ENCODE measurements at regions not wholly inside any gene's neighbourhood (a gene's known extent, or its start where the extent isn't known, plus 50 kb on each side); places are given as distances from the start of the nearest gene placed in this dataset.

DNA sequence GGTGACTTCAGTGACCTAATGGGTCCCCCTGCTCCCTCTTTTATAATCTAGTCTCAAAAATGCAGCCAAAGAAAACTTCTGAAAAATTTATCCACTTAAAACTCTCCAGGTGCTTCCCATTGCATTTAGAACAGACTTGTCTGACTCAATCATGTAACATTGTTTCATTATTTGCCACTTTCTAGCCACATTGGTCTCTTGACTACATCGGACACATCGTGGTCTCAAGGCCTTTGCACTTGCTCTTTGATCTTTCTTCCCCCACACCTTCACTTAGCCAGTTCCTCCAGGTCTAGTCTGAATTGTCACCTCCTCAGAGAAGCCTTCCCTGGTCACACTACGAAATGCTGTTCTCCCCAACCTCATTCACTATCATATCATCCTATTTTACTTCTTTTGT is 97.0 kb upstream of the E2F8 start:
- H2AFZ ChIP-seq (ENCODE audit: insufficient read depth, low read depth, low read length, poor library complexity, severe bottlenecking) = no peak overlapping the region
- no peaks in the 10 kb centered on the region for H3K79me2 ChIP-seq (ENCODE audit: insufficient read depth, low read length)
- H3K9ac ChIP-seq (ENCODE audit: insufficient read depth, low read length, poor library complexity, severe bottlenecking) = no peak overlapping the region
- no peak overlapping the region for H3K4me2 ChIP-seq (replicated peaks; ENCODE audit: extremely low read depth, low read length, poor library complexity, severe bottlenecking)
- H3K9me3 ChIP-seq (replicated peaks in 1 of 2; ENCODE audit: control insufficient read depth in 1 of 2, insufficient read depth in 1 of 2, low read length in 2 of 2) = no peaks in the 10 kb centered on the region
- no peaks in the 10 kb centered on the region for H4K20me1 ChIP-seq (ENCODE audit: insufficient read depth, low read length)
- no peak overlapping the region for H3K4me3 ChIP-seq (replicated peaks in 1 of 3; ENCODE audit: low read depth in 2 of 3, low read length in 3 of 3)
- Mint-ChIP-seq H3K4me1 (no peaks in the 10 kb centered on the region), H3K27ac (no peak overlapping the region), H3K4me3 (no peak overlapping the region), H3K9me3 (peaks cover 0 to 2% (median 0%) of the 10 kb centered on the region in 7 donors), H3K27me3 (ENCODE audit: low read depth in 3 of 3) (peaks cover 10 to 34% (median 21%) of the 10 kb centered on the region in 3 donors), H3K36me3 (no peaks in the 10 kb centered on the region)
- TF ChIP-seq, protein P1, sequence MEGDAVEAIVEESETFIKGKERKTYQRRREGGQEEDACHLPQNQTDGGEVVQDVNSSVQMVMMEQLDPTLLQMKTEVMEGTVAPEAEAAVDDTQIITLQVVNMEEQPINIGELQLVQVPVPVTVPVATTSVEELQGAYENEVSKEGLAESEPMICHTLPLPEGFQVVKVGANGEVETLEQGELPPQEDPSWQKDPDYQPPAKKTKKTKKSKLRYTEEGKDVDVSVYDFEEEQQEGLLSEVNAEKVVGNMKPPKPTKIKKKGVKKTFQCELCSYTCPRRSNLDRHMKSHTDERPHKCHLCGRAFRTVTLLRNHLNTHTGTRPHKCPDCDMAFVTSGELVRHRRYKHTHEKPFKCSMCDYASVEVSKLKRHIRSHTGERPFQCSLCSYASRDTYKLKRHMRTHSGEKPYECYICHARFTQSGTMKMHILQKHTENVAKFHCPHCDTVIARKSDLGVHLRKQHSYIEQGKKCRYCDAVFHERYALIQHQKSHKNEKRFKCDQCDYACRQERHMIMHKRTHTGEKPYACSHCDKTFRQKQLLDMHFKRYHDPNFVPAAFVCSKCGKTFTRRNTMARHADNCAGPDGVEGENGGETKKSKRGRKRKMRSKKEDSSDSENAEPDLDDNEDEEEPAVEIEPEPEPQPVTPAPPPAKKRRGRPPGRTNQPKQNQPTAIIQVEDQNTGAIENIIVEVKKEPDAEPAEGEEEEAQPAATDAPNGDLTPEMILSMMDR (IDR thresholded peaks at IDR 0.05) = no peak
- intact Hi-C loops (cut with micrococcal nuclease) = no loop called here
- DNase-seq = no peak
- H3K36me3 ChIP-seq (replicated peaks in 1 of 2; ENCODE audit: control insufficient read depth in 1 of 2, insufficient read depth in 2 of 2, low read length in 2 of 2) = no peaks in the 10 kb centered on the region
- no peaks in the 10 kb centered on the region for H3K4me1 ChIP-seq (ENCODE audit: control insufficient read depth in 1 of 2, insufficient read depth in 2 of 2, low read length in 2 of 2)
- H3K27me3 ChIP-seq (ENCODE audit: control insufficient read depth in 2 of 2, insufficient read depth in 2 of 2, low read length in 2 of 2) = peaks cover 9 to 13% of the 10 kb centered on the region in 2 donors
- WGBS (ENCODE audit: insufficient coverage) = 95% methylated on average over 2 of the region's 3 CpGs
- H3K27ac ChIP-seq (ENCODE audit: low read depth in 1 of 2, low read length in 2 of 2) = no peak overlapping the region

- no peak overlapping the region for H3K9ac ChIP-seq (ENCODE audit: insufficient read depth, low read length, poor library complexity, severe bottlenecking)
- H3K79me2 ChIP-seq (ENCODE audit: insufficient read depth, low read length) = no peaks in the 10 kb centered on the region
- H4K20me1 ChIP-seq (ENCODE audit: insufficient read depth, low read length) = no peaks in the 10 kb centered on the region
- H3K4me3 ChIP-seq (replicated peaks in 1 of 3; ENCODE audit: low read depth in 2 of 3, low read length in 3 of 3) = no peak overlapping the region
- H3K27me3 ChIP-seq (ENCODE audit: control insufficient read depth in 2 of 2, insufficient read depth in 2 of 2, low read length in 2 of 2) = peaks cover 6 to 8% of the 10 kb centered on the region in 2 donors
- H2AFZ ChIP-seq (ENCODE audit: insufficient read depth, low read depth, low read length, poor library complexity, severe bottlenecking) = no peak overlapping the region
- peaks cover 0 to 1% (median 0%) of the 10 kb centered on the region in 7 donors for H3K9me3 Mint-ChIP-seq
- H3K4me3 Mint-ChIP-seq = no peak overlapping the region
- intact Hi-C loops (cut with micrococcal nuclease) = no loop called here
- no CpG with 5 or more reads among the region's 3 CpGs for WGBS (ENCODE audit: insufficient coverage)
- no peaks in the 10 kb centered on the region for H3K36me3 ChIP-seq (replicated peaks in 1 of 2; ENCODE audit: control insufficient read depth in 1 of 2, insufficient read depth in 2 of 2, low read length in 2 of 2)
- no peaks in the 10 kb centered on the region for H3K4me1 Mint-ChIP-seq
- no peak overlapping the region for H3K27ac ChIP-seq (ENCODE audit: low read depth in 1 of 2, low read length in 2 of 2)
- peaks cover 9 to 29% (median 20%) of the 10 kb centered on the region in 3 donors for H3K27me3 Mint-ChIP-seq (ENCODE audit: low read depth in 3 of 3)
- DNase-seq = no peak
- H3K4me2 ChIP-seq (replicated peaks; ENCODE audit: extremely low read depth, low read length, poor library complexity, severe bottlenecking) = no peak overlapping the region
- peak overlapping the region in 1 of 7 donors; percentile 16 for H3K27ac Mint-ChIP-seq
- TF ChIP-seq, protein P1 (IDR thresholded peaks at IDR 0.05) = no peak
- no peaks in the 10 kb centered on the region for H3K4me1 ChIP-seq (ENCODE audit: control insufficient read depth in 1 of 2, insufficient read depth in 2 of 2, low read length in 2 of 2)
- H3K36me3 Mint-ChIP-seq = no peaks in the 10 kb centered on the region
- H3K9me3 ChIP-seq (replicated peaks in 1 of 2; ENCODE audit: control insufficient read depth in 1 of 2, insufficient read depth in 1 of 2, low read length in 2 of 2) = no peaks in the 10 kb centered on the region
These were observed 95.6 kb upstream of the E2F8 start for GRCh38 chr11:19336331-19336730.
